ENCODE measurements at regions not wholly inside any gene's neighbourhood (a gene's known extent, or its start where the extent isn't known, plus 50 kb on each side); places are given as distances from the start of the nearest gene placed in this dataset.

DNA sequence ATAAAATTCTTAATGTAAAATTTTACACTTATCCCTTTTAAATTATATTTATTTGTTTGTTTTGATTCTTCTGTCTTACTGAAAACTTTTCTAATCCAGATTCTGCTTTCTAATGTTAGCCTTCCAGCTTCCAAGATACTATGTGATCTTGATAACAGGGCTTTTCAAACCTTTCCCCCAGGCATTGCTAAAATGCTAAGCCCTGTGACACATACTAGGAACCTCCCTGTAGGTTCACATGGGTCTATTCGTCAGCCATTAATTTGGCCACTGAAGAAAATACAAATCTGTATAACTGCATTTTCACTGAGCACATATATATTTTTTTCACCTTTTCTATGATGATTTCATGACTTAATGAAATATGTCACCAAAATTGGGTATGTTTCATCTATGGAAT lies 92.8 kb upstream of the MAP4K3 start:
- no peaks in the 10 kb centered on the region for H3K36me3 ChIP-seq
- H3K4me1 ChIP-seq: no peaks in the 10 kb centered on the region
- intact Hi-C loops (cut with DNase I): no loop called here
- no peak for DNase-seq (ENCODE audit: extremely low spot score in 2 of 2)
- H3K4me3 ChIP-seq: no peak overlapping the region
- no peaks in the 10 kb centered on the region for H3K27me3 ChIP-seq
- no peak overlapping the region for H3K27ac ChIP-seq
- no peaks in the 10 kb centered on the region for H3K9me3 ChIP-seq
- TF ChIP-seq, protein P1, sequence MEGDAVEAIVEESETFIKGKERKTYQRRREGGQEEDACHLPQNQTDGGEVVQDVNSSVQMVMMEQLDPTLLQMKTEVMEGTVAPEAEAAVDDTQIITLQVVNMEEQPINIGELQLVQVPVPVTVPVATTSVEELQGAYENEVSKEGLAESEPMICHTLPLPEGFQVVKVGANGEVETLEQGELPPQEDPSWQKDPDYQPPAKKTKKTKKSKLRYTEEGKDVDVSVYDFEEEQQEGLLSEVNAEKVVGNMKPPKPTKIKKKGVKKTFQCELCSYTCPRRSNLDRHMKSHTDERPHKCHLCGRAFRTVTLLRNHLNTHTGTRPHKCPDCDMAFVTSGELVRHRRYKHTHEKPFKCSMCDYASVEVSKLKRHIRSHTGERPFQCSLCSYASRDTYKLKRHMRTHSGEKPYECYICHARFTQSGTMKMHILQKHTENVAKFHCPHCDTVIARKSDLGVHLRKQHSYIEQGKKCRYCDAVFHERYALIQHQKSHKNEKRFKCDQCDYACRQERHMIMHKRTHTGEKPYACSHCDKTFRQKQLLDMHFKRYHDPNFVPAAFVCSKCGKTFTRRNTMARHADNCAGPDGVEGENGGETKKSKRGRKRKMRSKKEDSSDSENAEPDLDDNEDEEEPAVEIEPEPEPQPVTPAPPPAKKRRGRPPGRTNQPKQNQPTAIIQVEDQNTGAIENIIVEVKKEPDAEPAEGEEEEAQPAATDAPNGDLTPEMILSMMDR (IDR thresholded peaks at IDR 0.05): no peak
- TF ChIP-seq POLR2A (IDR thresholded peaks at IDR 0.05) (no peak), POLR2AphosphoS5 (IDR thresholded peaks at IDR 0.05; ENCODE audit: insufficient read depth in 1 of 2, low read depth in 1 of 2) (no peak)

DNA sequence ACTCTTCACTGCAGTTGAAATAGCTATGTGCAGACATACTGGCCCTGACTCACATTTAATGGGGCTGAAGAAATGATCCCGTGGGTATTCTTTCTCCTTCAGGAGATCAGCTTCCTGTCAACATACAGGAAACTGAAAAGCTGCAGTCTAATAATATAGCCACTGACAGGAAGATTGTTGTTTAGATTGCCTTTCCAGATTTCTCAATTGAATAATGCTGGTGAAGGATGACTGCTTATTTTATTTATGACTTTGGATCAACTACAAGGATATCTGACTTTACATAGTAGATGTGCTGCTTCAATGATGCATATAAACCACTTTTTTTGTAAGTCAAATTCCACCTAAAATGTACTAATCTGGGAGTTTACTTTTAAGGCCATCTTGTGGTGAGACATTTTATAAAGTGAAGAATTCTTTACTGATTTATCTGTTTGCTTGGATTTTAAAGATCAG lies 93.4 kb upstream of the MAP4K3 start:
- no peak for DNase-seq (ENCODE audit: extremely low spot score in 2 of 2)
- no peak overlapping the region for H3K4me3 ChIP-seq
- H3K9me3 ChIP-seq: no peaks in the 10 kb centered on the region
- intact Hi-C loops (cut with DNase I): no loop called here
- H3K4me1 ChIP-seq: no peaks in the 10 kb centered on the region
- no peaks in the 10 kb centered on the region for H3K27me3 ChIP-seq
- no peak for TF ChIP-seq POLR2AphosphoS5 (IDR thresholded peaks at IDR 0.05; ENCODE audit: insufficient read depth in 1 of 2, low read depth in 1 of 2)
- no peak overlapping the region for H3K27ac ChIP-seq
- H3K36me3 ChIP-seq: no peaks in the 10 kb centered on the region

DNA sequence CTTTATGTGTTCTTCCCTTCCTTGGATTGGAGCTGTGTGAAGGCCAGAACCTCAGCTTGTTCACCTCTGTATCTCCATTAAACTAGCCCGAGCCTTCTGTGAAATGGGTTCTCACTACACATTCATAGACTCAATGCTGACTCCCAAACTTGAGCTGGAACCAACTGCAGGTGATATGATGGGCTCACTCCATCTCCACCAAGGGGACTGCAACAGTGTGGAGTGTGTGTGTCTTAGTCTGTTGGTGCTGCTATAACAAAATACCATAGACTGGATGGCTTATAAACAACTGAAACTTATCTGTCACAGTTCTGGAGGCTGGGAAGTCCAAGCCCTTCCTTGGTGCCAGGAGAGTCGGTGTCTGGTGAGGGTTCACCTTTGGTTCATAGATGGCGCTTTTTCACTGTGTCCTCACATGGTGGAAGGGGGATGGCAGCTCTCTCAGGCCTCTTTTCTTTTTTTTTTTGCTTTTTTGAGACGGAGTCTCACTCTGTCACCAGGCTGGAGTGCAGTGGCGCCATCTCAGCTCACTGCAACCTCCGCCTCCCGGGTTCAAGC lies 94.2 kb upstream of the MAP4K3 start:
- intact Hi-C loops (cut with DNase I): no loop called here
- H3K4me1 ChIP-seq: no peaks in the 10 kb centered on the region
- no peak overlapping the region for H3K27ac ChIP-seq
- H3K4me3 ChIP-seq: no peak overlapping the region
- no peaks in the 10 kb centered on the region for H3K27me3 ChIP-seq
- H3K36me3 ChIP-seq: no peaks in the 10 kb centered on the region
- no peak for TF ChIP-seq POLR2AphosphoS5 (IDR thresholded peaks at IDR 0.05; ENCODE audit: insufficient read depth in 1 of 2, low read depth in 1 of 2)
- TF ChIP-seq, protein P1 (IDR thresholded peaks at IDR 0.05): no peak
- TF ChIP-seq POLR2A (IDR thresholded peaks at IDR 0.05): no peak
- DNase-seq (ENCODE audit: extremely low spot score in 2 of 2): no peak
- H3K9me3 ChIP-seq: no peaks in the 10 kb centered on the region

- intact Hi-C loops (cut with DNase I): no loop called here
- TF ChIP-seq POLR2A (IDR thresholded peaks at IDR 0.05) (no peak), POLR2AphosphoS5 (IDR thresholded peaks at IDR 0.05; ENCODE audit: insufficient read depth in 1 of 2, low read depth in 1 of 2) (no peak)
- TF ChIP-seq, protein P1 (IDR thresholded peaks at IDR 0.05): no peak
- H3K27ac ChIP-seq: no peak overlapping the region
- no peak for DNase-seq (ENCODE audit: extremely low spot score in 2 of 2)
- no peak overlapping the region for H3K4me3 ChIP-seq
- H3K36me3 ChIP-seq: no peaks in the 10 kb centered on the region
- no peaks in the 10 kb centered on the region for H3K9me3 ChIP-seq
- H3K4me1 ChIP-seq: no peaks in the 10 kb centered on the region
- H3K27me3 ChIP-seq: no peaks in the 10 kb centered on the region
Observed at GRCh38 chr2:39532933-39533332, 95.8 kb upstream of the MAP4K3 start.

DNA sequence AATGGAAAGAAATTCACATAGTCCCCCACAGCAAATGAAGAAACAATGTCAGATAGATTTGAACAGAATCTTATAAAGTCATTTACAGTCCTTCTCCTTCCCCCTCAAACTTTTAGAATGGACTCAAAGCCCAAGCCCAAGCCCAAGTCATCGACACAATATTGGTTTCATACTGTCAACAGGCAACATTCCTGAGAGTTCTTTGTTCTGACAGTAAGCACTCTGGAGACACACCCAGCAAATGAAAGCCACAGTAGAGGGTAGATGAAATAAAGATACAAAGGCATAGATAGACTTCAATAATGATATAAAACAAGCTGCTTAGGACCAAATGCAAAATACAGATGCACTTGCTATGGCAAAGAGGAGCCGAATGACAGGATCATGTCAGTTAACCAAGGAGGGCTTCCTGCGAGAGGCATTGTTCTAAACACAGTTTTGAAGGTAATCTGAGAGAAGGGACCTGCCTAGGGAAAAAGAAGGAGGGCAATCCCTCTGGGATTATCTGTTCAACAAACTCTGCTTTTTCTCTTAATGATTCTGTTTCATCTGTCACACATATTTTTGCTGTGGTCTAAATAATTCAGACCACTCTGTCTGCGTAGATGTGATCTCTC lies 97.1 kb upstream of the MAP4K3 start:
- TF ChIP-seq, protein P1 (IDR thresholded peaks at IDR 0.05): no peak
- TF ChIP-seq POLR2A (IDR thresholded peaks at IDR 0.05): no peak
- no peak for TF ChIP-seq POLR2AphosphoS5 (IDR thresholded peaks at IDR 0.05; ENCODE audit: insufficient read depth in 1 of 2, low read depth in 1 of 2)
- Histone ChIP-seq H3K4me3 (no peak overlapping the region), H3K4me1 (no peaks in the 10 kb centered on the region), H3K27ac (no peak overlapping the region), H3K9me3 (no peaks in the 10 kb centered on the region), H3K27me3 (no peaks in the 10 kb centered on the region), H3K36me3 (no peaks in the 10 kb centered on the region)
- no peak for DNase-seq (ENCODE audit: extremely low spot score in 2 of 2)
- intact Hi-C loops (cut with DNase I): no loop called here
